Endothelial cell of umbilical vein (primary cell): ENCODE measurements at regions not wholly inside any gene's neighbourhood (a gene's known extent, or its start where the extent isn't known, plus 50 kb on each side); places are given as distances from the start of the nearest gene placed in this dataset.

Experiments used
- BruUV-seq: library from RNA; stranded (reverse); fragments of 400-500 nt; replicated peaks from 2 replicates; lab custom pipeline; 2021; lab: Mats Ljungman, UMichigan
- CTCF ChIA-PET: fragments of 300-600, 350-600 bp; sonication (Branson Sonifier 250); formaldehyde crosslinking; loops from one replicate; lab custom pipeline; 2021; ENCODE audit warnings: antibody characterized with exemption, inconsistent platforms; lab: Charles Lee
- POLR2A ChIA-PET: fragments of 300-600, 350-600 bp; sonication (Branson Sonifier 250); formaldehyde crosslinking; loops from one replicate; lab custom pipeline; 2021; ENCODE audit warnings: antibody characterized with exemption, inconsistent platforms; lab: Charles Lee
- DNase-seq: peaks from one replicate; pipeline ENCODE4 v3.0.0-alpha.2; 2011; ENCODE audit warnings: low read depth, low spot score
- FAIRE-seq: peaks from 2 replicates; lab custom pipeline; 2011; peaks lifted over from hg19 to GRCh38; lab: Jason Lieb, UNC
- H2AFZ ChIP-seq: 2 replicates; pipeline ENCODE4 v1.6.0; 2012; ENCODE audit warnings: low read depth, low read length, control low read depth, inconsistent platforms
- H3K27ac ChIP-seq: 2 replicates; pipeline ENCODE4 v1.5.1; 2011; ENCODE audit warnings: low read depth, mild to moderate bottlenecking, control low read depth, low read length, moderate library complexity; ENCODE audit not compliant: insufficient read depth
- H3K27me3 ChIP-seq, 2 experiments: 2 replicates each; pipeline versions ENCODE4 v1.6.0 to v1.6.1; 2011; ENCODE audit warnings: low read length in 2 of 2, mixed read lengths in 1 of 2; ENCODE audit not compliant: control insufficient read depth in 2 of 2, insufficient read depth in 2 of 2
- H3K36me3 ChIP-seq, 2 experiments: 2 replicates in 1 of 2; 3 replicates in 1 of 2; pipeline ENCODE4 v1.5.1; 2011; ENCODE audit warnings: low read length in 2 of 2, mild to moderate bottlenecking in 1 of 2, moderate library complexity in 1 of 2; ENCODE audit not compliant: control insufficient read depth in 2 of 2, insufficient read depth in 2 of 2; ENCODE audit errors: extremely low read depth in 1 of 2
- H3K4me1 ChIP-seq: 3 replicates; pipeline ENCODE4 v1.5.1; 2011; ENCODE audit warnings: mild to moderate bottlenecking, low read length; ENCODE audit not compliant: control insufficient read depth, insufficient read depth; ENCODE audit errors: extremely low read depth
- H3K4me2 ChIP-seq: 2 replicates; pipeline ENCODE4 v1.6.1; 2011; ENCODE audit warnings: low read length, control low read depth, mixed read lengths; ENCODE audit not compliant: insufficient read depth
- H3K4me3 ChIP-seq, 3 experiments: fragments of 200-600 bp in 1 of 3; sonication (generic), shearing (Covaris generic) in 1 of 3; replicated peaks in 1 of 3; 2 replicates each; pipeline ENCODE4 v1.5.1; 2011 to 2016; ENCODE audit warnings: control low read depth in 3 of 3, low read length in 3 of 3, mild to moderate bottlenecking in 2 of 3, inconsistent platforms in 1 of 3, low read depth in 1 of 3, moderate library complexity in 1 of 3; ENCODE audit not compliant: insufficient read depth in 1 of 3
- H3K79me2 ChIP-seq: 2 replicates; pipeline ENCODE4 v1.6.0; 2012; ENCODE audit warnings: low read length, inconsistent platforms; ENCODE audit not compliant: control insufficient read depth, insufficient read depth
- H3K9ac ChIP-seq: replicated peaks from 2 replicates; pipeline ENCODE3; 2011; ENCODE audit warnings: low read length, control low read depth; ENCODE audit not compliant: insufficient read depth; ENCODE audit errors: extremely low read depth
- H3K9me1 ChIP-seq: replicated peaks from 3 replicates; pipeline ENCODE4 v1.6.0; 2011; ENCODE audit warnings: mild to moderate bottlenecking, low read length; ENCODE audit not compliant: control insufficient read depth, insufficient read depth; ENCODE audit errors: extremely low read depth
- H3K9me3 ChIP-seq: replicated peaks from 2 replicates; pipeline ENCODE4 v1.5.1; 2012; ENCODE audit warnings: low read length, inconsistent platforms; ENCODE audit not compliant: control insufficient read depth, insufficient read depth
- H4K20me1 ChIP-seq: replicated peaks from 2 replicates; pipeline ENCODE3; 2011; ENCODE audit warnings: mild to moderate bottlenecking, low read length; ENCODE audit not compliant: control insufficient read depth, insufficient read depth; ENCODE audit errors: extremely low read depth
- EZH2 ChIP-seq: IDR thresholded peaks from 2 replicates; pipeline ENCODE4 v1.6.1; 2012; ENCODE audit warnings: borderline replicate concordance, low read depth, mild to moderate bottlenecking, moderate library complexity, low read length, inconsistent platforms; ENCODE audit not compliant: severe bottlenecking
- FOS ChIP-seq: IDR thresholded peaks from 2 replicates; pipeline ENCODE4 v1.6.1; 2011; ENCODE audit warnings: mild to moderate bottlenecking, low read length, moderate library complexity, borderline replicate concordance; ENCODE audit not compliant: insufficient read depth
- GATA2 ChIP-seq: IDR thresholded peaks from 2 replicates; pipeline ENCODE4 v1.7.0; 2011; ENCODE audit warnings: low read depth, mild to moderate bottlenecking, moderate library complexity, mixed read lengths, low read length; ENCODE audit not compliant: insufficient read length, insufficient read depth
- JUN ChIP-seq: IDR thresholded peaks from 2 replicates; pipeline ENCODE4 v1.6.1; 2011; ENCODE audit warnings: borderline replicate concordance, low read depth; ENCODE audit not compliant: insufficient read length, insufficient read depth
- MYC ChIP-seq: IDR thresholded peaks from one replicate; pipeline ENCODE4 v1.6.1; 2011; ENCODE audit warnings: mild to moderate bottlenecking, low read depth, low read length
- POLR2A ChIP-seq: IDR thresholded peaks from 2 replicates; pipeline ENCODE4 v1.6.1; 2012; ENCODE audit warnings: low read depth, mild to moderate bottlenecking, control low read depth, low read length
- POLR2AphosphoS5 ChIP-seq: IDR thresholded peaks from 2 replicates; pipeline ENCODE4 v1.6.1; 2012; ENCODE audit warnings: low read depth, mild to moderate bottlenecking, control low read depth, low read length, moderate library complexity; ENCODE audit not compliant: insufficient read depth
- dilution Hi-C: fragments of 300-500 bp; cut with MboI; formaldehyde crosslinking; loops from one replicate; pipeline ENCODE4 v1.15.0; 2019; ENCODE audit warnings: low sequenced_read_pairs; ENCODE audit not compliant: extremely low pct_ligation_motif_present
- intact Hi-C: fragments of 100-400 bp; cut with micrococcal nuclease; formaldehyde crosslinking; loops from one replicate; pipeline ENCODE4 v1.10.0; 2022
- TF ChIP-seq, protein P1 (sequence below): IDR thresholded peaks from 2 replicates; pipeline ENCODE4 v1.6.1; 2011; ENCODE audit not compliant: insufficient read depth, insufficient read length
- TF ChIP-seq, protein P2 (sequence below), 2 donors: IDR thresholded peaks; 1 replicate in 1 of 2; 2 replicates in 1 of 2; pipeline ENCODE4 v1.5.1; 2011; ENCODE audit warnings: low read length in 2 of 2, mild to moderate bottlenecking in 2 of 2, moderate library complexity in 2 of 2, control low read depth in 1 of 2, inconsistent platforms in 1 of 2, low read depth in 1 of 2; ENCODE audit not compliant: insufficient read depth in 1 of 2; ENCODE audit errors: extremely low read depth in 1 of 2

DNA sequence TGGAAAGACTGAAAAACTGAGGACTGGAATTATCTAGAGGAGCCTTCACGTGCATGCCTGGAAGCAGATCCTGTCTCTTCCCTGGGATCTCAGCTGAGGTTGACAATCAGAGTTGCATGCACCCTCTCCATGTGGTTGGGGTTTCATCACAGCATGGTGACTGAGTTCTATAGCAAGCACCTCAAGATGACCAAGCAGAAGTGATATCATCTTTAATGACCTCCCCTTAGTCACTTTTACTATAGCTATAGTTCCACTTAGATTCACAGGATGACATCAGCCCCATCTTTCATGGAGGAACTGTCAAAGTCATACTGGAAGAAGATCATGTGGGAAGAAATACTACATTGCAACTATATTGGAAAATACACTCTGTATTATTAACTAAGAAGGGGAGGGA, 105.8 kb upstream of the ATXN7L3B start:
- Histone ChIP-seq H4K20me1 (no peaks in the 10 kb centered on the region), H3K27ac (no peak overlapping the region), H3K4me3 (no peak overlapping the region), H3K36me3 (no peaks in the 10 kb centered on the region), H3K27me3 (no peaks in the 10 kb centered on the region), H2AFZ (no peak overlapping the region), H3K4me2 (no peak overlapping the region), H3K79me2 (no peaks in the 10 kb centered on the region), H3K9me3 (no peaks in the 10 kb centered on the region), H3K9me1 (no peaks in the 10 kb centered on the region), H3K9ac (no peak overlapping the region), H3K4me1 (no peaks in the 10 kb centered on the region)
- no peak for FAIRE-seq
- POLR2A ChIA-PET: no interaction called here
- intact Hi-C loops: no loop called here
- TF ChIP-seq, protein P1, sequence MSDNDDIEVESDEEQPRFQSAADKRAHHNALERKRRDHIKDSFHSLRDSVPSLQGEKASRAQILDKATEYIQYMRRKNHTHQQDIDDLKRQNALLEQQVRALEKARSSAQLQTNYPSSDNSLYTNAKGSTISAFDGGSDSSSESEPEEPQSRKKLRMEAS: no peak
- TF ChIP-seq JUN: no peak
- no peak for TF ChIP-seq EZH2
- TF ChIP-seq, protein P2, sequence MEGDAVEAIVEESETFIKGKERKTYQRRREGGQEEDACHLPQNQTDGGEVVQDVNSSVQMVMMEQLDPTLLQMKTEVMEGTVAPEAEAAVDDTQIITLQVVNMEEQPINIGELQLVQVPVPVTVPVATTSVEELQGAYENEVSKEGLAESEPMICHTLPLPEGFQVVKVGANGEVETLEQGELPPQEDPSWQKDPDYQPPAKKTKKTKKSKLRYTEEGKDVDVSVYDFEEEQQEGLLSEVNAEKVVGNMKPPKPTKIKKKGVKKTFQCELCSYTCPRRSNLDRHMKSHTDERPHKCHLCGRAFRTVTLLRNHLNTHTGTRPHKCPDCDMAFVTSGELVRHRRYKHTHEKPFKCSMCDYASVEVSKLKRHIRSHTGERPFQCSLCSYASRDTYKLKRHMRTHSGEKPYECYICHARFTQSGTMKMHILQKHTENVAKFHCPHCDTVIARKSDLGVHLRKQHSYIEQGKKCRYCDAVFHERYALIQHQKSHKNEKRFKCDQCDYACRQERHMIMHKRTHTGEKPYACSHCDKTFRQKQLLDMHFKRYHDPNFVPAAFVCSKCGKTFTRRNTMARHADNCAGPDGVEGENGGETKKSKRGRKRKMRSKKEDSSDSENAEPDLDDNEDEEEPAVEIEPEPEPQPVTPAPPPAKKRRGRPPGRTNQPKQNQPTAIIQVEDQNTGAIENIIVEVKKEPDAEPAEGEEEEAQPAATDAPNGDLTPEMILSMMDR (IDR thresholded peaks at IDR 0.05; ENCODE audit: extremely low read depth in 1 of 2, insufficient read depth in 1 of 2, low read depth in 1 of 2, low read length in 2 of 2): no peak
- no peak for TF ChIP-seq FOS
- no peak for TF ChIP-seq POLR2A
- no peak for TF ChIP-seq POLR2AphosphoS5
- no peak for TF ChIP-seq GATA2
- TF ChIP-seq MYC: no peak
- dilution Hi-C loops: no loop called here
- DNase-seq: no peak
- CTCF ChIA-PET: no interaction called here
- no TSS peak for BruUV-seq
